Cardiac muscle cell (in vitro differentiated cells and primary cell): ENCODE measurements at regions not wholly inside any gene's neighbourhood (a gene's known extent, or its start where the extent isn't known, plus 50 kb on each side); places are given as distances from the start of the nearest gene placed in this dataset.
A peak's percentile ranks its signal among the peaks of the same experiment; 100 is the strongest.

ENCODE experiments used
- DNase-seq, 2 donors: peaks; one replicate each; pipeline versions ENCODE4 v3.0.0 to v3.0.0-alpha.2; 2010 to 2017; ENCODE audit warnings: low read depth in 1 of 2, low spot score in 1 of 2
- H3K27ac ChIP-seq: fragments of 200-600 bp; sonication (generic); 2 replicates; pipeline ENCODE4 v1.5.1; 2016
- H3K27me3 ChIP-seq: fragments of 200-600 bp; sonication (generic); 2 replicates; pipeline ENCODE4 v1.6.0; 2016; ENCODE audit warnings: control low read depth
- H3K36me3 ChIP-seq: fragments of 200-600 bp; sonication (generic); 2 replicates; pipeline ENCODE4 v1.5.1; 2016; ENCODE audit warnings: control low read depth
- H3K4me1 ChIP-seq: fragments of 200-600 bp; sonication (generic); 2 replicates; pipeline ENCODE4 v1.8.1; 2017; ENCODE audit warnings: low read depth, mild to moderate bottlenecking, mixed run types
- H3K4me3 ChIP-seq: fragments of 200-600 bp; sonication (generic); 2 replicates; pipeline ENCODE4 v1.5.1; 2016; ENCODE audit warnings: mild to moderate bottlenecking
- H3K9me3 ChIP-seq: fragments of 200-600 bp; sonication (generic); 2 replicates; pipeline ENCODE4 v1.5.1; 2017; ENCODE audit warnings: low read depth, mild to moderate bottlenecking, control low read depth
- CTCF ChIP-seq: IDR thresholded peaks from 2 replicates; pipeline ENCODE4 v1.5.1; 2012; ENCODE audit warnings: low read depth, mild to moderate bottlenecking, low read length

GRCh38 chr7:18306696-18307095 is 188.9 kb upstream of the HDAC9 start:
- no peaks in the 10 kb centered on the region for H3K9me3 ChIP-seq
- peak in 1 of 2 donors; percentile 6 for DNase-seq
- H3K27ac ChIP-seq, result no peak overlapping the region
- no peaks in the 10 kb centered on the region for H3K4me1 ChIP-seq
- no peaks in the 10 kb centered on the region for H3K27me3 ChIP-seq
- H3K4me3 ChIP-seq, result no peak overlapping the region
- TF ChIP-seq CTCF, result no peak
- H3K36me3 ChIP-seq, result no peaks in the 10 kb centered on the region

GRCh38 chr7:18308938-18309337 is 186.6 kb upstream of the HDAC9 start:
- no peak overlapping the region for H3K27ac ChIP-seq
- no peak for TF ChIP-seq CTCF
- H3K36me3 ChIP-seq, result no peaks in the 10 kb centered on the region
- H3K4me1 ChIP-seq, result no peaks in the 10 kb centered on the region
- no peaks in the 10 kb centered on the region for H3K27me3 ChIP-seq
- no peaks in the 10 kb centered on the region for H3K9me3 ChIP-seq
- no peak for DNase-seq
- no peak overlapping the region for H3K4me3 ChIP-seq

- Histone ChIP-seq H3K9me3 (no peaks in the 10 kb centered on the region), H3K4me3 (no peak overlapping the region), H3K4me1 (peaks cover 8% of the 10 kb centered on the region), H3K27me3 (no peaks in the 10 kb centered on the region), H3K36me3 (no peaks in the 10 kb centered on the region), H3K27ac (no peak overlapping the region)
- TF ChIP-seq CTCF, result no peak
- DNase-seq, result no peak
Observed at GRCh38 chr7:18312482-18312881, 183.1 kb upstream of the HDAC9 start.

- DNase-seq, result peak; percentile 22 to 35
- no peak overlapping the region for H3K4me3 ChIP-seq
- H3K36me3 ChIP-seq, result no peaks in the 10 kb centered on the region
- TF ChIP-seq CTCF, result no peak
- H3K4me1 ChIP-seq, result peaks cover 12% of the 10 kb centered on the region
- H3K27ac ChIP-seq, result no peak overlapping the region
- H3K9me3 ChIP-seq, result no peaks in the 10 kb centered on the region
- no peaks in the 10 kb centered on the region for H3K27me3 ChIP-seq
Observed at GRCh38 chr7:18313965-18314364, 181.6 kb upstream of the HDAC9 start.

GRCh38 chr7:18315241-18315640 is 180.3 kb upstream of the HDAC9 start:
- peaks cover 12% of the 10 kb centered on the region for H3K4me1 ChIP-seq

More at GRCh38 chr7:18315241-18315640, 180.3 kb upstream of the HDAC9 start:
- TF ChIP-seq CTCF, result no peak
- no peak for DNase-seq
- Histone ChIP-seq H3K9me3 (no peaks in the 10 kb centered on the region), H3K27ac (no peak overlapping the region), H3K36me3 (no peaks in the 10 kb centered on the region), H3K4me3 (no peak overlapping the region), H3K27me3 (no peaks in the 10 kb centered on the region)
